ENCODE measurements at regions not wholly inside any gene's neighbourhood (a gene's known extent, or its start where the extent isn't known, plus 50 kb on each side); places are given as distances from the start of the nearest gene placed in this dataset.

GRCh38 chr12:75711271-75711670 is 199.9 kb upstream of the KRR1 start:
- no peaks in the 10 kb centered on the region for H3K9me3 ChIP-seq (ENCODE audit: control insufficient read depth, low read length)
- H3K4me3 ChIP-seq (ENCODE audit: low read depth, low read length), result no peak overlapping the region
- H3K27ac ChIP-seq, result no peak overlapping the region
- no peak overlapping the region for H3K4me2 ChIP-seq (ENCODE audit: low read length)
- H3K9ac ChIP-seq, result no peak overlapping the region
- peak overlapping the region; percentile 18 for H2AFZ ChIP-seq
- H3K4me1 ChIP-seq, result peaks cover 9% of the 10 kb centered on the region
- TF ChIP-seq, protein P1, sequence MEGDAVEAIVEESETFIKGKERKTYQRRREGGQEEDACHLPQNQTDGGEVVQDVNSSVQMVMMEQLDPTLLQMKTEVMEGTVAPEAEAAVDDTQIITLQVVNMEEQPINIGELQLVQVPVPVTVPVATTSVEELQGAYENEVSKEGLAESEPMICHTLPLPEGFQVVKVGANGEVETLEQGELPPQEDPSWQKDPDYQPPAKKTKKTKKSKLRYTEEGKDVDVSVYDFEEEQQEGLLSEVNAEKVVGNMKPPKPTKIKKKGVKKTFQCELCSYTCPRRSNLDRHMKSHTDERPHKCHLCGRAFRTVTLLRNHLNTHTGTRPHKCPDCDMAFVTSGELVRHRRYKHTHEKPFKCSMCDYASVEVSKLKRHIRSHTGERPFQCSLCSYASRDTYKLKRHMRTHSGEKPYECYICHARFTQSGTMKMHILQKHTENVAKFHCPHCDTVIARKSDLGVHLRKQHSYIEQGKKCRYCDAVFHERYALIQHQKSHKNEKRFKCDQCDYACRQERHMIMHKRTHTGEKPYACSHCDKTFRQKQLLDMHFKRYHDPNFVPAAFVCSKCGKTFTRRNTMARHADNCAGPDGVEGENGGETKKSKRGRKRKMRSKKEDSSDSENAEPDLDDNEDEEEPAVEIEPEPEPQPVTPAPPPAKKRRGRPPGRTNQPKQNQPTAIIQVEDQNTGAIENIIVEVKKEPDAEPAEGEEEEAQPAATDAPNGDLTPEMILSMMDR (IDR thresholded peaks at IDR 0.05), result no peak
- H3K79me2 ChIP-seq, result no peaks in the 10 kb centered on the region
- H3K36me3 ChIP-seq (ENCODE audit: control insufficient read depth, insufficient read depth, low read length), result no peaks in the 10 kb centered on the region
- no peaks in the 10 kb centered on the region for H3K27me3 ChIP-seq (ENCODE audit: control insufficient read depth, insufficient read depth, low read length)

- H3K4me1 ChIP-seq, result peaks cover 17% of the 10 kb centered on the region
- TF ChIP-seq, protein P1 (IDR thresholded peaks at IDR 0.05), result no peak
- H3K27ac ChIP-seq, result no peak overlapping the region
- no peaks in the 10 kb centered on the region for H3K36me3 ChIP-seq (ENCODE audit: control insufficient read depth, insufficient read depth, low read length)
- H3K9me3 ChIP-seq (ENCODE audit: control insufficient read depth, low read length), result no peaks in the 10 kb centered on the region
- no peak overlapping the region for H3K4me3 ChIP-seq (ENCODE audit: low read depth, low read length)
- H2AFZ ChIP-seq, result peak overlapping the region; percentile 18
- no peak overlapping the region for H3K4me2 ChIP-seq (ENCODE audit: low read length)
- no peak overlapping the region for H3K9ac ChIP-seq
- no peaks in the 10 kb centered on the region for H3K27me3 ChIP-seq (ENCODE audit: control insufficient read depth, insufficient read depth, low read length)
- no peaks in the 10 kb centered on the region for H3K79me2 ChIP-seq
Measured at GRCh38 chr12:75710361-75711069, 199.1 kb upstream of the KRR1 start.

DNA sequence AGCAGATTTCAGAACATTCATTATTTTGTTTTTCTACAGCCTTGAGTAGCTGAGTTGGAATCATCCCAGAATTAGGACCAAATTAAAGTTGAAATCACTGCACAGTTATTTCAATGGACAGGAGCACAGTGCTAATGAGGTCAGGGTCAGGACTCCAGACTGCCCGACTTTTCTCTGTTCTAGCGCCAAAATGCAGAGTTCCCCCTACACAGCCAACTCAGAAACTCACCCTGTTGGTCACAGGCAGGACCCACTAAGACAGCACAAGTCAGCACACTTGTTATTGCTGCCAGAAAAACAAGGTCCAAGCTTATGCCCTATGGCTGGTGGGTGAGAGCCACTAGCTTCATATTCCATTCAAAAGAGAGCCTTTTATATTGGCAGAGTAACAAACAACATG is 198.1 kb upstream of the KRR1 start:
- Histone ChIP-seq H3K79me2 (no peaks in the 10 kb centered on the region), H3K27me3 (ENCODE audit: control insufficient read depth, insufficient read depth, low read length) (no peaks in the 10 kb centered on the region), H2AFZ (no peak overlapping the region), H3K27ac (no peak overlapping the region), H3K9ac (no peak overlapping the region), H3K4me2 (ENCODE audit: low read length) (no peak overlapping the region), H3K4me3 (ENCODE audit: low read depth, low read length) (no peak overlapping the region), H3K36me3 (ENCODE audit: control insufficient read depth, insufficient read depth, low read length) (no peaks in the 10 kb centered on the region), H3K9me3 (ENCODE audit: control insufficient read depth, low read length) (no peaks in the 10 kb centered on the region), H3K4me1 (peaks cover 25% of the 10 kb centered on the region)
- TF ChIP-seq, protein P1 (IDR thresholded peaks at IDR 0.05), result no peak

DNA sequence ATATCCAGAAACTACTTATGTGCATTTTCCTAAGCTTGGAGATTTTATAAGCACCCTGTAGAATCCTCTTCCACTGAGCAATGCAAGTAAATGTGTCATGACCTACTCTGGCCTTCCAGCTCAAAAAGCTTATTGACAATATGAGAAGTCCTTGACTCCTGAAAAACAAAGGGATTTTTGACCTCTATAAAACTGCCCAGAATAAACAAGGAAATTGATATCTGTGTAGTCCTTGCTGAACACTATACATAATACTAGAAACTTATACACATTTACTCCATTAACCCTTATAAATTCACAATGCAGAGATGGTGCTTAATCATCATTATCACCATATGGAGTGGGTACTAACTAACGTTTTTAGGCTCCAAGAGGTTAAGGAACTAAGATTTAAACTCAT is 197.4 kb upstream of the KRR1 start:
- Histone ChIP-seq H3K27me3 (ENCODE audit: control insufficient read depth, insufficient read depth, low read length) (no peaks in the 10 kb centered on the region), H3K4me3 (ENCODE audit: low read depth, low read length) (no peak overlapping the region), H3K27ac (no peak overlapping the region), H3K4me1 (peaks cover 30% of the 10 kb centered on the region), H2AFZ (no peak overlapping the region), H3K4me2 (ENCODE audit: low read length) (no peak overlapping the region), H3K79me2 (no peaks in the 10 kb centered on the region), H3K9me3 (ENCODE audit: control insufficient read depth, low read length) (no peaks in the 10 kb centered on the region), H3K36me3 (ENCODE audit: control insufficient read depth, insufficient read depth, low read length) (no peaks in the 10 kb centered on the region), H3K9ac (no peak overlapping the region)
- TF ChIP-seq, protein P1 (IDR thresholded peaks at IDR 0.05), result no peak

GRCh38 chr12:75707983-75708382 is 196.6 kb upstream of the KRR1 start:
- Histone ChIP-seq H3K4me3 (ENCODE audit: low read depth, low read length) (no peak overlapping the region), H2AFZ (peak overlapping the region; percentile 16), H3K9me3 (ENCODE audit: control insufficient read depth, low read length) (no peaks in the 10 kb centered on the region), H3K27ac (no peak overlapping the region), H3K79me2 (no peaks in the 10 kb centered on the region), H3K9ac (no peak overlapping the region), H3K27me3 (ENCODE audit: control insufficient read depth, insufficient read depth, low read length) (no peaks in the 10 kb centered on the region), H3K4me2 (ENCODE audit: low read length) (no peak overlapping the region), H3K36me3 (ENCODE audit: control insufficient read depth, insufficient read depth, low read length) (no peaks in the 10 kb centered on the region), H3K4me1 (peaks cover 31% of the 10 kb centered on the region)
- TF ChIP-seq, protein P1 (IDR thresholded peaks at IDR 0.05), result no peak
